PC-3 (cell line): ENCODE measurements at regions not wholly inside any gene's neighbourhood (a gene's known extent, or its start where the extent isn't known, plus 50 kb on each side); places are given as distances from the start of the nearest gene placed in this dataset.

Experiments used
- ATAC-seq: fragments of 200-7000 bp; cut with Tn5 transposase; 2 replicates; pipeline ENCODE4 v1.9.1; 2020; ENCODE audit warnings: mild to moderate bottlenecking, moderate library complexity
- BruUV-seq: library from RNA; stranded (reverse); fragments of 400-500 nt; replicated peaks from 2 replicates; lab custom pipeline; 2021; lab: Mats Ljungman, UMichigan
- CTCF ChIA-PET: fragments of 300-600 bp; sonication (Branson Sonifier 250); formaldehyde crosslinking; loops from one replicate; lab custom pipeline; 2022; ENCODE audit warnings: antibody characterized with exemption; lab: Charles Lee
- POLR2A ChIA-PET: fragments of 300-600 bp; sonication (Branson Sonifier 250); formaldehyde crosslinking; loops from one replicate; lab custom pipeline; 2022; ENCODE audit warnings: antibody characterized with exemption; ENCODE audit not compliant: unreplicated experiment; lab: Charles Lee
- DNase-seq: peaks from one replicate; pipeline ENCODE4 v3.0.0-alpha.2; 2015
- H2AFZ ChIP-seq: fragments of 300-600 bp; sonication (generic); 2 replicates; pipeline ENCODE4 v1.6.0; 2016; ENCODE audit warnings: antibody characterized with exemption, low read length
- H3F3A ChIP-seq: fragments of 300-600 bp; sonication (generic); one replicate; pipeline ENCODE4 v1.6.0; 2017; ENCODE audit warnings: antibody characterized with exemption, low read length, control low read depth, mild to moderate bottlenecking; ENCODE audit not compliant: unreplicated experiment
- H3K27ac ChIP-seq: fragments of 300-600 bp; sonication (generic); 2 replicates; pipeline ENCODE4 v1.5.1; 2016; ENCODE audit warnings: mild to moderate bottlenecking, low read length
- H3K27me3 ChIP-seq: fragments of 300-600 bp; sonication (generic); 2 replicates; pipeline ENCODE4 v1.6.1; 2016; ENCODE audit warnings: low read length, mixed read lengths
- H3K36me3 ChIP-seq: fragments of 300-600 bp; sonication (generic); 2 replicates; pipeline ENCODE4 v1.6.1; 2016; ENCODE audit warnings: low read depth, mixed run types, low read length, mixed read lengths
- H3K4me1 ChIP-seq: fragments of 300-600 bp; sonication (generic); 2 replicates; pipeline ENCODE4 v1.5.1; 2016; ENCODE audit warnings: low read length; ENCODE audit not compliant: insufficient read depth
- H3K4me2 ChIP-seq: fragments of 300-600 bp; sonication (generic); 2 replicates; pipeline ENCODE4 v1.6.0; 2016; ENCODE audit warnings: low read length
- H3K4me3 ChIP-seq: fragments of 300-600 bp; sonication (generic); 2 replicates; pipeline ENCODE4 v1.5.1; 2016; ENCODE audit warnings: mild to moderate bottlenecking, low read length, mixed read lengths
- H3K79me2 ChIP-seq: fragments of 300-600 bp; sonication (generic); 2 replicates; pipeline ENCODE4 v1.6.1; 2017; ENCODE audit warnings: low read length, mixed read lengths
- H3K9ac ChIP-seq: fragments of 300-600 bp; sonication (generic); 2 replicates; pipeline ENCODE4 v1.6.0; 2016; ENCODE audit warnings: mild to moderate bottlenecking, low read length
- H3K9me2 ChIP-seq: fragments of 300-600 bp; sonication (generic); replicated peaks from 2 replicates; pipeline ENCODE4 v1.6.1; 2016; ENCODE audit warnings: mixed run types, low read length, mixed read lengths
- H3K9me3 ChIP-seq: fragments of 300-600 bp; sonication (generic); 2 replicates; pipeline ENCODE4 v1.6.1; 2016; ENCODE audit warnings: low read length, mixed read lengths
- H4K20me1 ChIP-seq: fragments of 300-600 bp; sonication (generic); 2 replicates; pipeline ENCODE4 v1.6.1; 2016; ENCODE audit warnings: low read length, mixed read lengths
- EZH2 ChIP-seq: fragments of 300-600 bp; sonication (generic); IDR thresholded peaks from one replicate; pipeline ENCODE4 v1.6.1; 2017; ENCODE audit warnings: antibody characterized with exemption, mild to moderate bottlenecking, low read length; ENCODE audit not compliant: unreplicated experiment
- EZH2phosphoT487 ChIP-seq: fragments of 300-600 bp; sonication (generic); IDR thresholded peaks from 2 replicates; pipeline ENCODE4 v1.6.1; 2018; ENCODE audit warnings: mild to moderate bottlenecking, antibody characterized with exemption, low read length, borderline replicate concordance
- intact Hi-C: fragments of 100-400 bp; cut with micrococcal nuclease; formaldehyde crosslinking; loops from 2 replicates; pipeline ENCODE4 v1.9.0; 2023
- TF ChIP-seq, protein P1 (sequence below): fragments of 300-600 bp; sonication (generic); conservative IDR thresholded peaks from 2 replicates; pipeline ENCODE4 v1.5.1; 2017; ENCODE audit warnings: antibody characterized with exemption, low read depth, mild to moderate bottlenecking, low read length

DNA sequence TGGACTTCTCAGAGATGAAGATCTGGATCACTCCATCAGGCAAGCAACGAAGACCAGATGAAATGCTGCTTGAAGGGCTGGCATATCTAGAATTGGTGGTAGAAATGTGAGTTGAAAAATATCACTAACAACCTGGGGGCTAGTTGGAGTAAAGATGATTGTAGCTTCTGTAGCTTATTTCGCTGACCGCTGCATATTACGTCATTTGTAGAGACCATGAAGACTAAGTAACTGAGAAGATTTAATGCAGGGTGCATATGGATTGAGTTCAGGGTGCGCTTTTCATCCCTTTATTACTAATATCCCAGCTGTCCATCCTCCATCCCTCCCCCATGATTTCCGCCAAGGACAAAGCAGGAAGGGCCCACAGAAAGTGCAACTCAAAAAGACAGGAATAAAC, 1364.0 kb downstream of the PCDH9 start:
- intact Hi-C loops, result no loop called here
- no peak overlapping the region for H3K4me2 ChIP-seq
- no peaks in the 10 kb centered on the region for H3F3A ChIP-seq
- no peaks in the 10 kb centered on the region for H3K9me2 ChIP-seq
- H3K9ac ChIP-seq, result no peak overlapping the region
- no peak overlapping the region for H3K27ac ChIP-seq
- H3K36me3 ChIP-seq, result no peaks in the 10 kb centered on the region
- H3K4me3 ChIP-seq, result no peak overlapping the region
- ChIA-PET POLR2A (interaction anchor here (0.5 kb wide), 1 partner anchor 563 kb away, joined by 3 read pairs; no protein-coding TSS in a partner anchor), CTCF (no interaction called here)
- BruUV-seq, result no TSS peak
- H4K20me1 ChIP-seq, result no peaks in the 10 kb centered on the region
- no peaks in the 10 kb centered on the region for H3K79me2 ChIP-seq
- no peaks in the 10 kb centered on the region for H3K4me1 ChIP-seq
- TF ChIP-seq, protein P1, sequence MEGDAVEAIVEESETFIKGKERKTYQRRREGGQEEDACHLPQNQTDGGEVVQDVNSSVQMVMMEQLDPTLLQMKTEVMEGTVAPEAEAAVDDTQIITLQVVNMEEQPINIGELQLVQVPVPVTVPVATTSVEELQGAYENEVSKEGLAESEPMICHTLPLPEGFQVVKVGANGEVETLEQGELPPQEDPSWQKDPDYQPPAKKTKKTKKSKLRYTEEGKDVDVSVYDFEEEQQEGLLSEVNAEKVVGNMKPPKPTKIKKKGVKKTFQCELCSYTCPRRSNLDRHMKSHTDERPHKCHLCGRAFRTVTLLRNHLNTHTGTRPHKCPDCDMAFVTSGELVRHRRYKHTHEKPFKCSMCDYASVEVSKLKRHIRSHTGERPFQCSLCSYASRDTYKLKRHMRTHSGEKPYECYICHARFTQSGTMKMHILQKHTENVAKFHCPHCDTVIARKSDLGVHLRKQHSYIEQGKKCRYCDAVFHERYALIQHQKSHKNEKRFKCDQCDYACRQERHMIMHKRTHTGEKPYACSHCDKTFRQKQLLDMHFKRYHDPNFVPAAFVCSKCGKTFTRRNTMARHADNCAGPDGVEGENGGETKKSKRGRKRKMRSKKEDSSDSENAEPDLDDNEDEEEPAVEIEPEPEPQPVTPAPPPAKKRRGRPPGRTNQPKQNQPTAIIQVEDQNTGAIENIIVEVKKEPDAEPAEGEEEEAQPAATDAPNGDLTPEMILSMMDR, result no peak
- TF ChIP-seq EZH2 (no peak), EZH2phosphoT487 (no peak)
- ATAC-seq, result no peak
- no peak for DNase-seq
- H3K27me3 ChIP-seq, result no peaks in the 10 kb centered on the region
- H3K9me3 ChIP-seq, result no peaks in the 10 kb centered on the region
- no peak overlapping the region for H2AFZ ChIP-seq

DNA sequence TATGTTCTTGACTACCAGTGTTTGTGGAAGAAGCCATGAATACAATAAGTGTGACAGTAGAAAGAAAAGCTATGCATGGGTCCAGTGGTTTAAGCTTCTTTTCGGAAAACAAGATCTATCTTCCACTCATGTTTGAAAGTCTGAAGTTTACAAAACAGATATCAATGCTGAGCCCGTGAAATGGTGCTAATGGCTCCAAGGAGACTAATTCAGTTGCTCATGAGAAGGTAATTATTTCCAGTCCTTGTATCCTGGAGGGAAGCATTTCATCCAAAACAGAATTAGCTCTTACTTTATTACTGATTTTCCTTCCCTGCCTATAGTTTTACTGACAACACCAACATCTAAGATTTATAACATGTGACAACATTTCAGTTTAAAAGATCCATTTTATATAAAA, 1364.9 kb downstream of the PCDH9 start:
- Histone ChIP-seq H2AFZ (no peak overlapping the region), H3K9me2 (no peaks in the 10 kb centered on the region), H3K9me3 (no peaks in the 10 kb centered on the region), H3K27ac (no peak overlapping the region), H3K27me3 (no peaks in the 10 kb centered on the region), H3K4me3 (no peak overlapping the region), H3F3A (no peaks in the 10 kb centered on the region), H3K4me1 (no peaks in the 10 kb centered on the region), H4K20me1 (no peaks in the 10 kb centered on the region), H3K79me2 (no peaks in the 10 kb centered on the region), H3K36me3 (no peaks in the 10 kb centered on the region), H3K9ac (no peak overlapping the region), H3K4me2 (no peak overlapping the region)
- intact Hi-C loops, result no loop called here
- BruUV-seq, result no TSS peak
- ATAC-seq (no peak), DNase-seq (no peak)
- CTCF ChIA-PET, result no interaction called here
- TF ChIP-seq, protein P1, result no peak
- no peak for TF ChIP-seq EZH2
- TF ChIP-seq EZH2phosphoT487, result no peak
- POLR2A ChIA-PET, result no interaction called here

- Histone ChIP-seq H3K36me3 (no peaks in the 10 kb centered on the region), H3K4me3 (no peak overlapping the region), H3F3A (no peaks in the 10 kb centered on the region), H3K27me3 (no peaks in the 10 kb centered on the region), H3K27ac (no peak overlapping the region), H3K4me1 (no peaks in the 10 kb centered on the region), H3K9me3 (no peaks in the 10 kb centered on the region), H2AFZ (no peak overlapping the region), H3K9ac (no peak overlapping the region), H3K9me2 (no peaks in the 10 kb centered on the region), H4K20me1 (no peaks in the 10 kb centered on the region), H3K4me2 (no peak overlapping the region), H3K79me2 (no peaks in the 10 kb centered on the region)
- ChIA-PET POLR2A (no interaction called here), CTCF (no interaction called here)
- intact Hi-C loops, result no loop called here
- BruUV-seq, result no TSS peak
- DNase-seq (no peak), ATAC-seq (no peak)
- no peak for TF ChIP-seq EZH2
- TF ChIP-seq, protein P1, result no peak
- TF ChIP-seq EZH2phosphoT487, result no peak
Measured at GRCh38 chr13:65864039-65864438, 1366.1 kb downstream of the PCDH9 start.
